ENCODE measurements at regions not wholly inside any gene's neighbourhood (a gene's known extent, or its start where the extent isn't known, plus 50 kb on each side); places are given as distances from the start of the nearest gene placed in this dataset.

- no peak for TF ChIP-seq CTCF (IDR thresholded peaks at IDR 0.05; ENCODE audit: poor library complexity)
- TF ChIP-seq EZH2phosphoT487 (IDR thresholded peaks at IDR 0.05; ENCODE audit: low read depth, severe bottlenecking, unreplicated experiment): no peak
These were observed 258.0 kb upstream of the EDNRA start for GRCh38 chr4:147222906-147223305.
